ENCODE measurements at regions not wholly inside any gene's neighbourhood (a gene's known extent, or its start where the extent isn't known, plus 50 kb on each side); places are given as distances from the start of the nearest gene placed in this dataset.

DNA sequence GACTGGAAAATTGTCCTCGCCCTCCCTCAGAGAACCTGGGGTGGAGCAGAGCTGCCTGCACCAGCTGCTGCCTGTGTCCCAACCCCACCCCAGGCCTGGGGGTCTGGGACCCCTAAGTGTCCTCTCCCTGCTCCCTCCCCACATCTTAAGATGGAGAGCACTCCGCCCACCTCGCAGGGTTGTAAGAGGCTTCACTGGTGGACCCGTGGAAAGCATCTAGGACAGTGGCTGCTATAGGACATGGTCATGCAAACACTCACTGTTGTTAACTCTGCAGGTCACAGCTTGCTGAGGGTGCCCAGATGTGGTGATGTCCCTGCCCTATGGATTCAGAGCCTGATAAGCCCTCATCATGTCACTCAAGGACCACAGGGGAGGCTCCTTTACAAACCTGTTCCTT is 62.0 kb upstream of the ARNT2 start:
- no peaks in the 10 kb centered on the region for H3K36me3 Mint-ChIP-seq
- no peaks in the 10 kb centered on the region for H3K4me1 Mint-ChIP-seq
- no peak overlapping the region for H3K4me3 Mint-ChIP-seq
- no peak overlapping the region for H3K27ac Mint-ChIP-seq
- H3K9me3 Mint-ChIP-seq = no peaks in the 10 kb centered on the region
- peaks cover 26% of the 10 kb centered on the region for H3K27me3 Mint-ChIP-seq
- ATAC-seq = no peak

DNA sequence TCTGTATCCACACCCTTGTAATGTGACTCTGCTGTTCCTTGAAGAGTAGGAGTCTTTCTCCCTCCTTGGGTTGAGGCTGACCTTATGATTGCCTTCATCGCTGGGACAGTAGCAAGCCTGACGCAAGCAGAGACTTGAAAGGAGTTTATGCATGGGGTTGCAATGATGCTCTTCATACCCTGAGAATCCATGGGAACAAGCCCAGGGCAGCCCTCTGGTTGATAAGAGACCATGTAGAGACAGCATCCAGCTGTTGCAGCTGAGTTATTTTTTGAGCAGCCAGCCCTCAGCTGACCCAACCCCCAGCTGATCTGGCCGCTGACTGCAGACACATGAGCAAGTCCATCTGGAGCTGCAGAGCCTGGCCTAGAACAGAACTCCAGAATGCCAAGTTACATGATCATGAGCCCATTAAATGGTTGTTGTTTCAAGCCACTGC is 60.6 kb upstream of the ARNT2 start:
- Mint-ChIP-seq H3K9me3 (no peaks in the 10 kb centered on the region), H3K27me3 (peaks cover 35% of the 10 kb centered on the region), H3K36me3 (no peaks in the 10 kb centered on the region), H3K27ac (no peak overlapping the region), H3K4me1 (no peaks in the 10 kb centered on the region), H3K4me3 (no peak overlapping the region)
- ATAC-seq = no peak

DNA sequence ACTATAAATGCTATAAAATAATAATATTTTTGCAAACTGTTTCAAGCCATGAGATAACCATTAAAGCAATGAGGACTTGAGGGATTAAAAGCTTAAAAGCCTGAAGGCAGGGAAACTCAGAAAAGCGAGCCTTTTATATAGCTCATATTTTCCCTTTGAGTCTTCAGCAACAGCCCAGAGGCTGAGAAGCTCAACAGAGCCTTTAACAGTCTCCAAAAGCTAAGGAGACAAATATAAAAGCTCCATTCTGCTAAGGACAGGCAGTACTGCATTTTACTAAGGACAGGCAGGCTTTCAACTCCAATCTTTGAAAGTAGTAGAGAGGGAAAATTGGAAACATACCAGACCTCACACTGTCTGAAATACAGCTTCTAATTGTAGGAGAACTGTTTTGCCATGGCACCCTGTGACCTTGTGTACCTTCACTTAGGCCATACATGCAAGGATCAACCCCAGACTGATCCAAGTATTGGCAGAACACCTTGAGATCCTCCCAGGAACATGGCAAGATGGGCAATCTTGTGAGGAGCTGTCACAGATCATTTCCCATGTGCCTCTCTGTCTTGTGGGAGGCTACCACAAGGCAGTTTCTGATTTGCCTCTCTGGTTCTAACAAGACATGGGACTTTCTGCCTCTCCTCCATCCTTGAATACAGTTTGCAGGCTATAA is 53.1 kb upstream of the ARNT2 start:
- Mint-ChIP-seq H3K4me3 (no peak overlapping the region), H3K9me3 (no peaks in the 10 kb centered on the region), H3K27ac (no peak overlapping the region), H3K27me3 (peaks cover 34% of the 10 kb centered on the region), H3K4me1 (no peaks in the 10 kb centered on the region), H3K36me3 (no peaks in the 10 kb centered on the region)
- no peak for ATAC-seq

All from stimulated activated memory B cell treated with anti-CD40 and anti-IgM and Interleukin-4, amounts not matched to agents 10 μg/mL and 1 μg/mL and 100 μg/mL, for 72 hours (primary cell).